Activated effector memory CD4-positive, alpha-beta T cell treated with Interleukin-2 at 50 U/mL for 16 hours (primary cell): ENCODE measurements at regions not wholly inside any gene's neighbourhood (a gene's known extent, or its start where the extent isn't known, plus 50 kb on each side); places are given as distances from the start of the nearest gene placed in this dataset.
"Not testable (repeated sequence)": the region's sequence is repeated elsewhere in the genome, so short reads cannot be mapped to it uniquely, and the experiment has no call there.

ENCODE experiments used
- DNase-seq: peaks from one replicate; pipeline ENCODE4 v3.0.0-alpha.2; 2020

GRCh38 chr1:41978986-41979385, 60.3 kb upstream of the HIVEP3 start:
- no peak for DNase-seq

GRCh38 chr1:41977326-41977725, 58.6 kb upstream of the HIVEP3 start:
- DNase-seq: no peak

- no peak for DNase-seq
Observed at GRCh38 chr1:41976671-41977070, 57.9 kb upstream of the HIVEP3 start.

GRCh38 chr1:41975850-41976569, 57.3 kb upstream of the HIVEP3 start:
- DNase-seq: no peak

GRCh38 chr1:41975121-41975520, 56.4 kb upstream of the HIVEP3 start:
- DNase-seq: no peak

- DNase-seq: not testable (repeated sequence)
Observed at GRCh38 chr1:41968557-41968956, 49.8 kb upstream of the HIVEP3 start.
